Uterus (tissue), 2 donors: ENCODE measurements at regions not wholly inside any gene's neighbourhood (a gene's known extent, or its start where the extent isn't known, plus 50 kb on each side); places are given as distances from the start of the nearest gene placed in this dataset.

Experiments used
- CTCF ChIP-seq, 4 experiments: fragments of 200-600 bp in 2 of 4; fragments of 450-650 bp in 2 of 4; sonication (generic) in 2 of 4; IDR thresholded peaks; one replicate each; pipeline ENCODE4 v1.5.1; 2016 to 2019; ENCODE audit warnings: antibody characterized with exemption in 4 of 4, mild to moderate bottlenecking in 2 of 4, moderate library complexity in 1 of 4
- POLR2A ChIP-seq, 2 donors: fragments of 450-650 bp; IDR thresholded peaks; one replicate each; pipeline ENCODE4 v1.6.1; 2016; ENCODE audit warnings: antibody characterized with exemption in 2 of 2, mild to moderate bottlenecking in 1 of 2, moderate library complexity in 1 of 2

DNA sequence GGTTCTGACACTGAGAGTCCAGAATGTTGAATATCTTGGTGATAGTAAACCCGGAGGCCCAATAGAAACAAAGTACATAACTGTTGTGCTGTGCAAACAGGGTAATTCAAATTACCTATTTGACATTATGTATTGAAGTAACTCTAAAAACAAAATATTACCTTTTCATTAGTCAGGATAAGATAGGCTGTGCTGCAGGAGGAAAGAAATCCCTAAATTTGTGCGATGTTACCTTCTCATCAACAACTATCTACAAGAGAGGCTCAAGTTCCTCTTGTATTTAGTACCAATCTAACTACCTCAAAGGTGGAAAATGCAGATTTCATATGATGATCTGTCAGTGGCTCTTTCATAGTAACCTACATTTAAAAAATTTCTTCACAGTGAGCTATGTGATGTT, 367.2 kb downstream of the ZFHX3 start:
- TF ChIP-seq CTCF (IDR thresholded peaks at IDR 0.05): no peak
- TF ChIP-seq POLR2A (IDR thresholded peaks at IDR 0.05): no peak
